Vagina (tissue), 2 donors: ENCODE measurements at regions not wholly inside any gene's neighbourhood (a gene's known extent, or its start where the extent isn't known, plus 50 kb on each side); places are given as distances from the start of the nearest gene placed in this dataset.

Experiments
- CTCF ChIP-seq, 3 experiments: fragments of 450-650 bp in 2 of 3; fragments of 200-600 bp in 1 of 3; sonication (generic) in 1 of 3; IDR thresholded peaks; one replicate each; pipeline ENCODE4 v1.5.1; 2017 to 2019; ENCODE audit warnings: antibody characterized with exemption in 3 of 3, mild to moderate bottlenecking in 2 of 3, moderate library complexity in 2 of 3
- POLR2A ChIP-seq, 2 donors: fragments of 450-650 bp; IDR thresholded peaks; one replicate each; pipeline ENCODE4 v1.6.1; 2017; ENCODE audit warnings: antibody characterized with exemption in 2 of 2, mild to moderate bottlenecking in 2 of 2, moderate library complexity in 2 of 2
- POLR2AphosphoS5 ChIP-seq, 2 donors: sonication (generic); formaldehyde crosslinking; IDR thresholded peaks; one replicate each; pipeline ENCODE4 v1.9.0; 2017; ENCODE audit warnings: antibody characterized with exemption in 2 of 2, mild to moderate bottlenecking in 2 of 2, low read depth in 1 of 2; ENCODE audit not compliant: insufficient read depth in 1 of 2

- TF ChIP-seq CTCF (IDR thresholded peaks at IDR 0.05): no peak
- no peak for TF ChIP-seq POLR2AphosphoS5 (IDR thresholded peaks at IDR 0.05; ENCODE audit: insufficient read depth in 1 of 2, low read depth in 1 of 2)
- no peak for TF ChIP-seq POLR2A (IDR thresholded peaks at IDR 0.05)
These were observed 578.1 kb downstream of the AJAP1 start for GRCh38 chr1:5232537-5232936.
